Erythroblast (primary cell): ENCODE measurements at regions not wholly inside any gene's neighbourhood (a gene's known extent, or its start where the extent isn't known, plus 50 kb on each side); places are given as distances from the start of the nearest gene placed in this dataset.
"Not testable (repeated sequence)": the region's sequence is repeated elsewhere in the genome, so short reads cannot be mapped to it uniquely, and the experiment has no call there.

ENCODE experiments used
- GATA1 ChIP-seq: IDR thresholded peaks from 2 replicates; pipeline ENCODE4 v1.6.1; 2011; ENCODE audit warnings: low read depth, mild to moderate bottlenecking, control low read depth, low read length, moderate library complexity
- POLR2A ChIP-seq: IDR thresholded peaks from 2 replicates; pipeline ENCODE4 v1.6.1; 2011; ENCODE audit warnings: mild to moderate bottlenecking, low read length

GRCh38 chr4:173451435-173451834 is 52.5 kb upstream of the SCRG1 start:
- not testable (repeated sequence) for TF ChIP-seq POLR2A, GATA1
